Skin of body (tissue), 1 donor: ENCODE measurements at regions not wholly inside any gene's neighbourhood (a gene's known extent, or its start where the extent isn't known, plus 50 kb on each side); places are given as distances from the start of the nearest gene placed in this dataset.

ENCODE experiments used
- DNase-seq: peaks from one replicate; lab custom pipeline; 2025; lab: John Stamatoyannopoulos, UW

- no peak for DNase-seq
Observed at GRCh38 chr14:86641310-86641709, 1111.4 kb downstream of the FLRT2 start.

- no peak for DNase-seq
Observed at GRCh38 chr14:86640288-86640687, 1110.3 kb downstream of the FLRT2 start.

GRCh38 chr14:86639666-86640065, 1109.7 kb downstream of the FLRT2 start:
- DNase-seq = no peak

GRCh38 chr14:86639146-86639545, 1109.2 kb downstream of the FLRT2 start:
- no peak for DNase-seq

GRCh38 chr14:86627080-86627479, 1097.1 kb downstream of the FLRT2 start:
- no peak for DNase-seq

- no peak for DNase-seq
Observed at GRCh38 chr14:86626530-86626929, 1096.6 kb downstream of the FLRT2 start.

GRCh38 chr14:86625637-86626036, 1095.7 kb downstream of the FLRT2 start:
- no peak for DNase-seq

- peak; percentile 6 for DNase-seq
Observed at GRCh38 chr14:86619726-86620125, 1089.8 kb downstream of the FLRT2 start.

GRCh38 chr14:86613786-86614185, 1083.8 kb downstream of the FLRT2 start:
- peak; percentile 23 for DNase-seq

GRCh38 chr14:86613126-86613525, 1083.2 kb downstream of the FLRT2 start:
- DNase-seq = no peak

- DNase-seq = no peak
Observed at GRCh38 chr14:86604561-86604960, 1074.6 kb downstream of the FLRT2 start.

- DNase-seq = no peak
Observed at GRCh38 chr14:86602263-86602662, 1072.3 kb downstream of the FLRT2 start.

GRCh38 chr14:86601813-86602212, 1071.9 kb downstream of the FLRT2 start:
- DNase-seq = no peak

GRCh38 chr14:86597279-86597678, 1067.3 kb downstream of the FLRT2 start:
- DNase-seq = no peak

GRCh38 chr14:86596024-86596423, 1066.1 kb downstream of the FLRT2 start:
- no peak for DNase-seq

GRCh38 chr14:86575141-86575540, 1045.2 kb downstream of the FLRT2 start:
- DNase-seq = peak; percentile 14

GRCh38 chr14:86574778-86575129, 1044.8 kb downstream of the FLRT2 start:
- DNase-seq = no peak

GRCh38 chr14:86574051-86574777, 1044.3 kb downstream of the FLRT2 start:
- DNase-seq = no peak

- no peak for DNase-seq
Observed at GRCh38 chr14:86570371-86570770, 1040.4 kb downstream of the FLRT2 start.

- DNase-seq = peak; percentile 53
Observed at GRCh38 chr14:86543521-86543920, 1013.6 kb downstream of the FLRT2 start.

- DNase-seq = no peak
Observed at GRCh38 chr14:86541972-86542371, 1012.0 kb downstream of the FLRT2 start.

GRCh38 chr14:86540636-86541247, 1010.8 kb downstream of the FLRT2 start:
- DNase-seq = no peak

GRCh38 chr14:86539361-86540070, 1009.6 kb downstream of the FLRT2 start:
- DNase-seq = no peak
